Endothelial cell (in vitro differentiated cells): ENCODE measurements at regions not wholly inside any gene's neighbourhood (a gene's known extent, or its start where the extent isn't known, plus 50 kb on each side); places are given as distances from the start of the nearest gene placed in this dataset.

ENCODE experiments used
- DNase-seq: peaks from one replicate; pipeline ENCODE4 v3.0.0; 2021; ENCODE audit warnings: low spot score
- H3K27ac Mint-ChIP-seq: one replicate; pipeline ENCODE4 v1.8.0; 2021; ENCODE audit warnings: mixed read lengths, inconsistent platforms; ENCODE audit not compliant: unreplicated experiment
- H3K27me3 Mint-ChIP-seq: one replicate; pipeline ENCODE4 v1.8.0; 2021; ENCODE audit warnings: mild to moderate bottlenecking, moderate library complexity, mixed read lengths, inconsistent platforms; ENCODE audit not compliant: unreplicated experiment
- H3K36me3 Mint-ChIP-seq: one replicate; pipeline ENCODE4 v1.8.0; 2021; ENCODE audit warnings: mild to moderate bottlenecking, low read depth, mixed read lengths, inconsistent platforms; ENCODE audit not compliant: unreplicated experiment
- H3K4me1 Mint-ChIP-seq: one replicate; pipeline ENCODE4 v1.8.0; 2021; ENCODE audit warnings: mild to moderate bottlenecking, mixed read lengths, inconsistent platforms; ENCODE audit not compliant: unreplicated experiment
- H3K4me3 Mint-ChIP-seq: one replicate; pipeline ENCODE4 v1.8.0; 2021; ENCODE audit warnings: mild to moderate bottlenecking, mixed read lengths, inconsistent platforms; ENCODE audit not compliant: unreplicated experiment
- H3K9me3 Mint-ChIP-seq: one replicate; pipeline ENCODE4 v1.8.0; 2021; ENCODE audit warnings: mixed read lengths, inconsistent platforms; ENCODE audit not compliant: unreplicated experiment
- TF ChIP-seq, protein P1 (sequence below): fragments of 200-600 bp; sonication (generic); IDR thresholded peaks from one replicate; pipeline ENCODE4 v1.5.0; 2021; ENCODE audit warnings: antibody characterized with exemption; ENCODE audit not compliant: unreplicated experiment

- no peaks in the 10 kb centered on the region for H3K9me3 Mint-ChIP-seq
- no peaks in the 10 kb centered on the region for H3K36me3 Mint-ChIP-seq
- H3K4me1 Mint-ChIP-seq = no peaks in the 10 kb centered on the region
- H3K4me3 Mint-ChIP-seq = no peak overlapping the region
- no peak overlapping the region for H3K27ac Mint-ChIP-seq
- TF ChIP-seq, protein P1, sequence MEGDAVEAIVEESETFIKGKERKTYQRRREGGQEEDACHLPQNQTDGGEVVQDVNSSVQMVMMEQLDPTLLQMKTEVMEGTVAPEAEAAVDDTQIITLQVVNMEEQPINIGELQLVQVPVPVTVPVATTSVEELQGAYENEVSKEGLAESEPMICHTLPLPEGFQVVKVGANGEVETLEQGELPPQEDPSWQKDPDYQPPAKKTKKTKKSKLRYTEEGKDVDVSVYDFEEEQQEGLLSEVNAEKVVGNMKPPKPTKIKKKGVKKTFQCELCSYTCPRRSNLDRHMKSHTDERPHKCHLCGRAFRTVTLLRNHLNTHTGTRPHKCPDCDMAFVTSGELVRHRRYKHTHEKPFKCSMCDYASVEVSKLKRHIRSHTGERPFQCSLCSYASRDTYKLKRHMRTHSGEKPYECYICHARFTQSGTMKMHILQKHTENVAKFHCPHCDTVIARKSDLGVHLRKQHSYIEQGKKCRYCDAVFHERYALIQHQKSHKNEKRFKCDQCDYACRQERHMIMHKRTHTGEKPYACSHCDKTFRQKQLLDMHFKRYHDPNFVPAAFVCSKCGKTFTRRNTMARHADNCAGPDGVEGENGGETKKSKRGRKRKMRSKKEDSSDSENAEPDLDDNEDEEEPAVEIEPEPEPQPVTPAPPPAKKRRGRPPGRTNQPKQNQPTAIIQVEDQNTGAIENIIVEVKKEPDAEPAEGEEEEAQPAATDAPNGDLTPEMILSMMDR = no peak
- DNase-seq = no peak
- H3K27me3 Mint-ChIP-seq = peaks cover 2% of the 10 kb centered on the region
Observed at GRCh38 chr13:29683041-29683440, 87.6 kb upstream of the SLC7A1 start.

DNA sequence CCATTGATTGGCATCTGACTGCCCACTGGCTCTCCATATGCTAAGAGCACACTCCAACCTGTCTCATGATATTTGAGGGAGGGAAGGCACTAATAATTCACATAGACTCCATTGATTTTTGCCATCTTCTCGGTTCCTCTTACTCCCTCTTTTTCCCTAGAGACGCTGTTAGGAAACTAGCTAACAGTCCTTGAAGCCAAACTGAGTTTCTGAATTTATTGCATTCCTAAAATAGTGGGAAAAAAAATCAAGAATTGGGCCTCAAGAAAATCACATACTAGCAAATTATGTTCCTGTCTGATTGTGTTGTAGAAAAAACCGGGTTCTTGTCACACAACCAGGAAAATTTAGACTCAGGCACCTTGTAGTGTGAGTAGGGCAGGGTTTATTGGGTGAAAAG, 86.4 kb upstream of the SLC7A1 start:
- H3K27me3 Mint-ChIP-seq = no peaks in the 10 kb centered on the region
- DNase-seq = no peak
- H3K36me3 Mint-ChIP-seq = no peaks in the 10 kb centered on the region
- H3K4me3 Mint-ChIP-seq = no peak overlapping the region
- H3K4me1 Mint-ChIP-seq = no peaks in the 10 kb centered on the region
- H3K9me3 Mint-ChIP-seq = no peaks in the 10 kb centered on the region
- no peak overlapping the region for H3K27ac Mint-ChIP-seq
- TF ChIP-seq, protein P1 = no peak

- no peaks in the 10 kb centered on the region for H3K9me3 Mint-ChIP-seq
- H3K27me3 Mint-ChIP-seq = no peaks in the 10 kb centered on the region
- H3K4me1 Mint-ChIP-seq = no peaks in the 10 kb centered on the region
- no peak for DNase-seq
- H3K27ac Mint-ChIP-seq = no peak overlapping the region
- TF ChIP-seq, protein P1 = no peak
- no peak overlapping the region for H3K4me3 Mint-ChIP-seq
- no peaks in the 10 kb centered on the region for H3K36me3 Mint-ChIP-seq
Observed at GRCh38 chr13:29679396-29680053, 84.0 kb upstream of the SLC7A1 start.

DNA sequence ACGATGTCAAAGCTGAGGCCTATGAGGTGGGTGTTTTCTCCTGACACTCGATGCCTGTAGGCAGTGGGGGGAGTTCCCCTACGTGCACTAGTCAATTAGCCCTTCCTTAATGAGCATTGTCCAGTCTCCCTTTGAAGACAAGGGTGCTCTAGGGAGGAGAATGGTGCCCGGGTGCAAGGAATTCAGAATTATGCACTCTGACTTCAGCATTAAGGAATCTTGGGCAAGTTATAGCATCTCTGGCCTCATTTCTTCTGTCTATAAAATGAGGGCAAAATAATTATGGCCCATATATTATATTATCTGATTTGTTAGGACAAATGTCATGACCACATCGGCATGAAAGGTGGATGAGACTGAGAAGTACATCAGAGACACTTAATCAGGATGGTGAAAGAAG, 82.1 kb upstream of the SLC7A1 start:
- H3K4me3 Mint-ChIP-seq = no peak overlapping the region
- TF ChIP-seq, protein P1 = no peak
- H3K36me3 Mint-ChIP-seq = no peaks in the 10 kb centered on the region
- DNase-seq = no peak
- H3K27me3 Mint-ChIP-seq = no peaks in the 10 kb centered on the region
- no peak overlapping the region for H3K27ac Mint-ChIP-seq
- no peaks in the 10 kb centered on the region for H3K9me3 Mint-ChIP-seq
- H3K4me1 Mint-ChIP-seq = no peaks in the 10 kb centered on the region

- H3K27ac Mint-ChIP-seq = no peak overlapping the region
- no peaks in the 10 kb centered on the region for H3K27me3 Mint-ChIP-seq
- DNase-seq = no peak
- no peak overlapping the region for H3K4me3 Mint-ChIP-seq
- H3K4me1 Mint-ChIP-seq = no peaks in the 10 kb centered on the region
- TF ChIP-seq, protein P1 = no peak
- H3K9me3 Mint-ChIP-seq = no peaks in the 10 kb centered on the region
- H3K36me3 Mint-ChIP-seq = no peaks in the 10 kb centered on the region
Observed at GRCh38 chr13:29676941-29677452, 81.5 kb upstream of the SLC7A1 start.
